ENCODE measurements at regions not wholly inside any gene's neighbourhood (a gene's known extent, or its start where the extent isn't known, plus 50 kb on each side); places are given as distances from the start of the nearest gene placed in this dataset.

DNA sequence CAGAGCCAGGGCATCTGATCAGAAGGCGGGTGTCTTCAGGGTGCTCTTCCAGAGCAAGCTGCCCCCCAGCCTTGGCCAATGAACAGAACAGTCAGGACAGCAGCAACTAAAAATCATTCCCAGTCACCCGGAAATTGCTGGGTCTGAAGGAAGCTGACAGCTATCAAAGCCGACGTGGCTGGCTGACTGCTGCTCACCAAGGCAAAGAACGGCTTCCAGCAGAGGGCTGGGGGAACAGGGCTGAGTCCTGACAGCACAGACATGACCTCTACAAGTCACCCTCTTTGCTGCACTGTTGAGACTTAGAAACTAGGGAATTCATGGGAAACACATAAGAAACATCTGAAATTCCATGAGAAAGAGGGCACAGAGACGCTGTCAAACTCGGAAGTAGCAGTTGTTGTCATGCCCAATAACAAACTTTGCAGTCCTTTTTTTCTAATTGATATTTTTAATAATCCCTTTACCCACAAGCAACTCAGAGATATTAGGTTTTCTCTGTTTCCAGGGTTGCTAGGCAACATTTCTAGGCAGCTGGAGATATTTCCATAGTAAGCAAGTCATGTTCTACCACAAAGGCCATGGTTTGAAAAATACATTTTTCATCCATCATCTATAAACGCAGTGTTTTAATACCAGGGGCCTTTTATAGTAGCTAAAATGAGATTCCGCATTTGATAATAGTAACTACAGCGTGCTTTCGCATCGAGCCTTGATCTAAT, 365.2 kb downstream of the SEC23A start:
- TF ChIP-seq CTCF (IDR thresholded peaks at IDR 0.05; ENCODE audit: low read depth, low read length) (no peak), EZH2phosphoT487 (IDR thresholded peaks at IDR 0.05; ENCODE audit: low read depth) (no peak)

Measured in OCI-LY3 (cell line).